Stimulated activated CD4-positive, alpha-beta T cell treated with anti-CD3 and anti-CD28 coated beads, TNF-alpha, amount 100 ng/mL, for 48 hours (primary cell): ENCODE measurements at regions not wholly inside any gene's neighbourhood (a gene's known extent, or its start where the extent isn't known, plus 50 kb on each side); places are given as distances from the start of the nearest gene placed in this dataset.

ENCODE experiments used
- DNase-seq, 3 donors: peaks; one replicate each; pipeline ENCODE4 v3.0.0-alpha.2; 2020; ENCODE audit warnings: low read depth in 3 of 3

- DNase-seq = no peak
These were observed 873.4 kb upstream of the CDH8 start for GRCh38 chr16:62909597-62909996.

DNA sequence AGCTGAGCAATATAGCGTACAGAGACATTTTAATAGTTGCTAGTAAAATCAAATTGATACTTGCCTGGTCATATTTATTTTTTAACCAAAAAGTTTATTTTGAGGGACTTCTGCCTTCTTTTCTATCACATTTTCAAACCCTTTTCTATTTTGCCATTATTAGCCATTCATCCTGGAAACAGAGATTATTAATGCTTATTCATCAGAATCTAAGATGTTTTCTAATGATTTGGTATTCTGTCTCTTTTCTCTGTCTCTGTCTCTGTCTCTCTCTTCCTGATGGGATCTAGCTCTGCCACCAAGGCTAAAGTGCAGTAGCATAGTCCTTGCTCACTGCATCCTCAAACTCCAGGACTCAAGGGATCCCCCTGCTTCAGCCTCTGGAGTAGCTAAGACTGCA lies 871.3 kb upstream of the CDH8 start:
- no peak for DNase-seq

DNA sequence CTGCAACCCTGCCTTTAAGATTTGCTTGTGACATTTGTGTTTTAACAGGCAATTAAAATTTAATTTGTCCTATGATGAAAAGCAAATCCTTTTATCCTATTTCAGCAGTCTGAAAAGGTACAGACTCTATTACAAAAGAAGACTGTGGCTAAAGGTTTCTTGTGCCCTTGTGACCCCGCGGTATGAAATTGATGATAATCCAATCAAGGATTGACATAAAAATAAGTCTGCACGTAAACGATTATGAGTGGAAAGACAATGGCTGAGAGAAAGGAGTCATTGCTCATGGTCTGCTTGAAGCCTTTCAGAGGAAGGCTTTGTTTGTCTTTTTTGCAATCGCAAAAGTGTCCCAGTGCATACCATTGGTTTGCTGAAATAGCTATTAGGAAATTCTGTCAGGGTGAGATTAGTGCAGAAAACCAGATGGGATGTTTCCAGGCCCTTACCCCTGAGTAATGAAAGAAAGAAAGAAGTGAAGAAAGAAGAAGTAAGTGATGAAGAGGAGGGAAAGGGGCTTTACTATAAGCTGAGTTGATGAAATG lies 867.8 kb upstream of the CDH8 start:
- no peak for DNase-seq

DNA sequence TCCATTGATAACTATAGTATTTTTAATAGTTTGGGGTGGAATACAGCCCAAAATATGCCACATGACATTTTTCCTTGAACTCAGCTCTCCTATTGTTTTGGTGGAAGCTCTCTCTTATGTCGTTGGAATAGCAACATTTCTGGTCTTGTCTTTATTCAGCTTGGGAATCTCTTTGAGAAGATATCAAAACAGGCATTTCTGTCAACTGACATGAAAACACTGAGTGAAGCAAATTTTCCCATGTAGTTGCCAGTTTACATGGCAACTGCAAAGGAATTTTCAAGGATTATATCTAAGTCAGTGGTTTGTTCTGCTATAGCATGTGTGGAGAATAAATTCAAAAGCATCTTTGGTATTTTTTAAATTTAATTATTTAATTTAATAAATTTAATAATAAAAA lies 863.5 kb upstream of the CDH8 start:
- no peak for DNase-seq

- no peak for DNase-seq
These were observed 852.9 kb upstream of the CDH8 start for GRCh38 chr16:62889097-62889496.

- DNase-seq = no peak
These were observed 847.3 kb upstream of the CDH8 start for GRCh38 chr16:62883509-62883908.

- no peak for DNase-seq
These were observed 846.4 kb upstream of the CDH8 start for GRCh38 chr16:62882552-62883221.

- DNase-seq = no peak
These were observed 839.9 kb upstream of the CDH8 start for GRCh38 chr16:62876133-62876532.

DNA sequence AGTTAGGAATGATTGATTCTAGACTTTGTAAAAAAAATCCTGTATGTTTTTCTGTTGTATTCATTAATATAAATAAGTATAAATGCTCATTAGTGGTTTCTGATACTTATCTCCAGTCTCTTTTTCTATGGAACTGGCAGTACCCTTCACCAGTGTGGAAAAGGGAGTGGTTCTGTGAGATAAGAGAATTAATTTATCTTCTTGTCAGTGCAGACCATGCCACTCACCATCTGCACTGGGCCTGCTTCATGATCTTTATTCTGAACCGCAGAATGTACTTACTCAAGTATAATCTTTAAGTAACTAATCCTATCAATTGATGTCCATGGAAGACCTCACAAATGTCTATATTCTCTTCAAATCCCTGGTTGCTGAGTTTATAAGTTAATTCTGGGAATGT lies 836.1 kb upstream of the CDH8 start:
- no peak for DNase-seq

DNA sequence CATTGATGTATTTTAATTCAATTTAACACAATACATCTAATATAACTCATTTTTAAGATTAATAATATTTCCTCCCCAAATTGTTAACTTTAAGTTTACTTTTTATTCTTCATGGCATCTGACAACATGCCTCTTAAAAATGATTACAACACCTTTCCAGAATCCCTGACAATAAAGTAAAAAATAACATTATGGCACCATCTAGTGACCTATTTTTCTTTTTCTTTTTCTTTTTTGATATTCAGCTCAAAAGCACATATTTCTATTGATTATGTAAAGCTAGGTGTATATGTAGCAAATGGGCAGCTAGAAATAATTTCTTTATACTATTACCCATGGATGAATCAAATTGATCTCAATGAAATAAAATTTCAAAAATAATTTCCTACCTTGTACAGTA lies 834.3 kb upstream of the CDH8 start:
- no peak for DNase-seq

DNA sequence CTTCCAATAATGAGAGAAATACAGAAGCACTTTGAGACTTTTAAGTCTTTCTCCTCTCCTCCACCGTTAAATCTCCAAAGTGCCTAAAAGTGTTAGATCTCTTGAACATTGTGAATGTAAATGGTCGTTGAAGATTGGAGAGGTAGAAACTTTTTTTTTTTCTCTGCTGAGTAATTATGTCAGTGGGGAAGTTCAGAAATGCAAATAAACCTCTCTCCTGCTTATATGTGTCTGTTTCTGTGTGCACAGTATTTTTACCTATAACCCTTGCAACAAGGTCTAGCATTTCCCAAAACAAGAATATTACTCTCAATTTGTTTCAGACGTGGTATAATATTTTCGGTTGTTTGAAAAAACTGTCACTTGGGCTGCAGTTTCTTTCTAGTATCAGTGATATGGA lies 833.6 kb upstream of the CDH8 start:
- no peak for DNase-seq

DNA sequence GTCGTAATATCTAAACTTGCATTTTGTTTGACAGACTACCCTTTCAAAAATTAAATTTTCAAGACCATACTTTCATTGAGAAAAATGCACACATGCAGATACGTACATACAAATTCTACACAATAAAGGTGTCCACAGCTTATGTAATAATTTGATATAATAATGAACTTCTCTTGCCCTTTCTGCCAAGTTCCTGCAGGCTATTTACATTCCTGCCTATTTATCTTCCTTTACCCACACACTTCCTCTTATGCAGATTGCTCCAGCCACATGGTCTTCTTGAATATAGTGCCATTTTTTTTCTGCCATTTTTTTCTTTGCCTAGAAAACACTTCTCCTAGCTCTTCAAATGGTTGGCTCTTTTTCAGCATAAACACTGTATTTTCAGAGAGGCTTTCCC lies 826.9 kb upstream of the CDH8 start:
- no peak for DNase-seq

- no peak for DNase-seq
These were observed 817.6 kb upstream of the CDH8 start for GRCh38 chr16:62853887-62854286.

- no peak for DNase-seq
These were observed 810.3 kb upstream of the CDH8 start for GRCh38 chr16:62846399-62847057.

DNA sequence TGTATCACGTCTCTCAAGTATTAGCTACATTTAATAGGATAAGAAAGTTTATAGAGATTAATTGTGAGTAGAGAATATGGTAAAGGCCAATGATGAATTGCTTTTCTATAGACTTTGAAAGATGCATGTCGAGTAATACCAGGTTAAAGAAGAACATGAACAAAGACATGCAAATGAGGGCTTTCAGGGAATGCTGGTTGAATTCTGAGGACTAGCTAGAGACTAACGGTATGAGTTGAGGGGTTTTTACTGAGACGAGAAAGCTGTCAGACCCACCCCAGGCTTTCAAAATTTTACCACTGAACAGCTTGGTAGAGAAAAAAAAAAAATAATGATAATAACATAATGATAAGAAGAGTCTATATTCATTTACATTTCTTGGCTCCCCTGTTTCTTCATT lies 796.0 kb upstream of the CDH8 start:
- no peak for DNase-seq

GRCh38 chr16:62831235-62831850 lies 795.1 kb upstream of the CDH8 start:
- DNase-seq = no peak

DNA sequence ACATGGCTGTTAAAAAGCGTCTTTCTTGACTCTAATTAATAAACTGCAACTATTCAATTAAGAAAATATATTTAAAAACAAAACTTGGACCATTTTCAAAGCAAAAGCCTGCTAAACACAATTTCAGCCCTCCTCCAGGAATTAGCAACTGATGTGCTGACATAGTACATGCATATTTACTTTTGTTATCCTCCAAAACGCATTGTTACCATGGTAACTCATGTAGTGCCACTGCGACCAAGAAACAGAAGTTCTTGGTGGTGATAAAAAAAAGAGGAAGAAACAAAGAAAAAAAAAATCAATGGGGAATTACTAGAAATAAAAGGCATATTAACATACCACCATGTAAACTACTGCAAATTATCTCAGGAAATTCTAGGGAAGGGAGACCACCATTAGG lies 793.4 kb upstream of the CDH8 start:
- DNase-seq = no peak

- DNase-seq = no peak
These were observed 792.8 kb upstream of the CDH8 start for GRCh38 chr16:62829084-62829483.

DNA sequence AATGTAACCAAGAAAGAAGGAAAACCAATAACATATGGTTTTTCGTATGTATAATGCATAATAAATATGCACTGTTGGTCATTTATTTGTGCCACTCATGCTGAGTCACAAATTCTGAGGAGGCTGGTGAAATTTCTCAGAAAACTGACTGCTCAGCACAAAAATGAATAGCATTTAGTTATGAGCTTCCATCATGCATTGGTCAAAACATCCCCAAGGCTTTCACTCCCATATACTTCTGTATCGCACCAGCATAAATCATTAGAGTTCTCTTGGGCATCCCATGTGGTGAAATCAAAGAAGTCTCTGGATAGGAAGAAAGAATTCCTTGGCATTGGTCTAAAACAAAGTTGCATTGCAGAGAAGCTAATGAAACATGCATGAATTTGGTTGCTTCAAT lies 785.6 kb upstream of the CDH8 start:
- DNase-seq = no peak

DNA sequence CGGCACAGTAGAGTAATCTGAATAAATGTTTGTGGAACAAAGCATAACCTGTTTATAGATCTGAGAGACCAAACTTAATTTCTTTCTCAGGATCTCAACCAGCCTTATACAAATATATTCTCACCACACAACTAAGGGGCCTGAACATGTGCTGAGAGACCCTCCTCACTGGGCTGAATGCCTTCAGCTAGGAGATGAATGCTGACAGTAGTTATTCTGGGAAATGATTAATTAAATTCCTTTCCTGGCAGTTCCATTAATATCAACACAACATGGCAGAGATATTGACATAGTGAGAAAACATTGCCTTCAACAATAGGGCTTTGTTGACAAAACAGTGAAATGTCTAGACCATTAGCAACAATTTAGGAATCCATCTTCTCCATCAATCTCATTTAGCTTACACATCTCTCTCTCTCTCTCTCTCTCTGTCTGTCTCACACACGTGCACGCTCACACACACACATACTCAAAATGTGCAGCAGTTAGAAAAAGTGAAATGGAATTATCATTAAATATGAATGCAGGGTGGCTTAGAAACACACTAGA lies 780.8 kb upstream of the CDH8 start:
- no peak for DNase-seq

DNA sequence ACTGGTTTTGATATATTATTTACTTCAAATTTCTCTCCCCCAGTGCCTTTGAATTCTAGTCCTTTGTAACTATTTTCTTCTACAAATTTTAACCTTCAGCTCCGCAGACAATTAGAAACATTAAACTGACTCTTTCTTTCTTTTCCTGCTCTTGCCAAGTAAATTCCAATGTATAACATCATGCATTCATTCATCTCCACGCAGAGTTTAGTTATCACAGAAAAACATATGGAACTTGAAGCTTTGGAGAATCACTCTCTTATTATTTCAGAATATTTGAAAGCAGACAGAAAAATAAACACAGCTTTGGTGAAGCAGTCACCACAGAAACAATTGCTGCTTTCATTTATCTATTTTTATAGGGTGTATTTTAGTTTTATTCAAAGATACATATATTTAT lies 778.7 kb upstream of the CDH8 start:
- DNase-seq = no peak

DNA sequence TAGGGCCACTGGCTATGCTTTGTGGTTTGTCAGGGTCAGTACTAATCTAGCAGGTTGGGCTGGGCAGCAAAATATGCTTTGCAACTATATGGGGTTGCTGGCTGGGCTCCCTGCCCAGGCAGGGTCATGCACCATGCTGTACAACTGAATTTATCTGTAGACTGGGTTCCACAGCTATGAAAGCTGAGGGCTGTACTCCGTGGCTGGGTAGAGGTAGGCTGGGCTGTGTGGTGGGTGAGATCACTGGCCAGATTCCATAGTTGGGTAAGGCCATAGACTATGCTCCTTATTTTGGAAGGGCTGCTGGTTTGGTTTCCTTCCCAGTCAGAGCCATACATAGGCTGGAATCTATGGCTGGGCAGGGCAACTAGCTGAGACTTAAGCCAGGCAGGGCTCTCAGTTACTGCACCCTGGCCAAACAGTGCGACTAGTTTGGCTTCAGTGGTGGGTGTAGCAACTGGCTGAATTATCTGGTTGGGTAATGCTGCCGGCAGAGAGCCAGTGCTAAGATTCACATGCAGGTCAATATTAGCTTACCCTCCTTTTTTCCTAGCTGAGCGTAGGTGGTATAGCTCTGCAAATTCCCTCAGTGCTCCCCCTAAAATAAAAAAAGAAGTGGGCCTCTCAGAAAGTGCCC lies 769.1 kb upstream of the CDH8 start:
- DNase-seq = no peak
